Hepatic stellate cell (primary cell): ENCODE measurements at regions not wholly inside any gene's neighbourhood (a gene's known extent, or its start where the extent isn't known, plus 50 kb on each side); places are given as distances from the start of the nearest gene placed in this dataset.
"Not testable (repeated sequence)": the region's sequence is repeated elsewhere in the genome, so short reads cannot be mapped to it uniquely, and the experiment has no call there.

Source experiments
- DNase-seq: peaks from one replicate; pipeline ENCODE4 v3.0.0; 2011; ENCODE audit warnings: low spot score

DNA sequence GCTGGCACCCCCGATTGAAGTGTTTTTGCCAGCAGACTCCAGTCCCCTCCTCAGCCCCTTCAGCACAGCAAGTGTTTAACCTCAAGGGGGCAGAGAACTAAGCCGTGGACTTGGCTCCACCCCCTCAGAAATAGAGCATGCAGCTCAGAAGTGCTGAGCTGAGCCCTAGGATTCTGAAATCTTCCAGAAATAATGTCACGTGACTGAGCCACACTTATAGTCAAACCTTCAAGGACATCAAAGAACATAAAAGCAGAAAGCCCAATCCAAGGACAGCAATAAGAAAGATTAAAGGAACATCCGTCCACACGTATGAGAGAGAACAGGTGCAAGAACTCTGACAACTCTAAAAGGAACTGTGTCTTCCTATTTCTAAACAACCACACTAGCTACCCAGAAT is 317.7 kb upstream of the LRFN5 start:
- DNase-seq, result no peak

DNA sequence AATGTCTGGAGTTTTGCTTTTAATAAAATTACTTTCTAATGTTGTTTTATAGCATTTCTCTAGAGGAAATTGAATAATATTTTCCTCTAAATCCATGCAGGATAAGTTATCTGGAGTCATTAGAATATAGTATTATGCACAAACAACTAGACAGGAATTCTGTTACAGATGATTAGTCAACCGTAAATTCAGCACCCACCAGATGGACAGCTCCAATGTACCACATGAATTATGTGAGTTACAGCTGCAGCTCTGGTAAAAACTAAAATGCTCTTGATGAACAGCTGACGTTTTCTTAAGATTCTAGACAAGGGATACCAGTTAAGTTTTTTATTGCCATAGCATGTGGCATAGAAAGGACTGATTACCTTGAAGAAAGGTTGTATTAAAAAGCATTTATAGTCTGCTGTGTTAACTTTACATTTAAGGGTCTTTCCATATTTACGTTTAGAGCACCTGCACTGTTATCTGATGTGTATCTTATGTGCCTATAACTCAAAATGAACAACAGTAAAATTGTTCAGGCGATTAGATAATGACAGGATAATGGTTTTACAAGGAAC is 321.4 kb upstream of the LRFN5 start:
- DNase-seq, result no peak

DNA sequence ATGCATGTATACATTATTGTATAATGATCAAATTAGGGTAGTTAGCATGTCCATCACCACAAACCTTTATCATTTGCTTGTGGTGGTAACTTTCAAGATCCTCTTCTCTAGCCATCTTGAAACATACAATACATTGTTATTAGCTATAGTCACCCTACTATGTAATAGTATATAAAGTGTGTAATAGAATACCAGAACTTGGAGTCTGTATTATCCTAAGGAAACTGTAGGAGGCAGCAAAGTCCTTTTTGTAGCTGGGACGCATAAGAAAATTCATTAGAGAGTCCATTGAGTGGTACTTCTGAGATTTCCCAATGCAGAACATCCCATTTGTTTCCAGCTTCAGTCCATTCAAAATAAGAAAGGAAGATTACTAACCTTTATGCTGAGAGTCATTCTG is 325.9 kb upstream of the LRFN5 start:
- no peak for DNase-seq

DNA sequence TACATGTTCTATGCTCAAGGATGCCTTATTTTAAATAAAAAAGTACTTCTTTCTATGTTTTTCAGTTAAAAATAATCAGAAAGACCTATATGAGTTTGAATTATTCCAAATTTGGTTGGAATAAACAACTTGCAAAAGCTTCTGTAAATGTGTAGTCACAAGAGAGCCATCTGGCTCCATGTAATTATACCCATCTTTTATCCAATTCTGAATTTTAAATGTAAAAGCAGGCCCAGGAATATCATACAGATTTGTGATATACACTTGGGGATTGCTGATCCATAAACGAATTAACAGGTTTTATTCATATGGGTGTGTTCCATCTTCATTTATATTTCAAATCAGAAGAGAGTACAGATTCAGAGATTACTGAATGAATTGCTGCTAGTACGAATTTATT is 329.2 kb upstream of the LRFN5 start:
- no peak for DNase-seq

DNA sequence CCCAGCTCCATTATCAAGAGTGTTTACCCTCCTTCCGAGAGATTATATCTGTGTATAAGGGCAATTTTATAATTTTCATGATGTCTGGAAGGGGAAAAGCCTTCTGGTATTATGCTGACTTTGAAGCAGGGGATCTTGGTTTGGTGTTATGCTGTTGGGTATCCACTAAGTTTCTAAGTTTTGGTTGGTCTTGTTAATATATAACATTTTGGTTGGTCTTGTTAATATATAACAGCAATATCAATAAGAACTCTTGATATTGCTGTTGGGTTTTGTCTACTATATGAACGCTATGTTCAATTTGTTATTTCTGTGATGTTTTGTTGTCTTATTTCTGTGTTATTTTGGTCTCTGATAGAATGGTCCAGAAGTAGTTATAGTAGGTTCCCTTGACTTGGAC is 349.2 kb upstream of the LRFN5 start:
- no peak for DNase-seq

DNA sequence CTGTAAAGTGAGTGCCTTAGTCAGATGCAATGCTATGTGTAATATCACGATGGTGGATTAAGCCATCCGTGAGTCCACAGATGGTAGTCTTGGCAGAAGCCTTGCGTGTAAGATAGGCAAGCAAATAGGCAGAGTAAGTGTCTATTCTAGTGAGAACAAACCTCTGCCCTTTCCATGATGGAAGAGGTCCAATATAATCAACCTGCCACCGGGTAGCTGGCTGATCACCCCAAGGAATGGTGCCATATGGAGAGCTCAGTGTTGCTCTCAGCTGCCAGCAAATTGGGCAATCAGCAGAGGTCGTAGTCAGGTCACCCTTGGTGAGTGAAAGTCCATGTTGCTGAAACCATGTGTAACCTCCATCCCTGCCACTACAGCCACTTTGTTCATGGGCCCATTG is 371.2 kb upstream of the LRFN5 start:
- DNase-seq, result no peak

DNA sequence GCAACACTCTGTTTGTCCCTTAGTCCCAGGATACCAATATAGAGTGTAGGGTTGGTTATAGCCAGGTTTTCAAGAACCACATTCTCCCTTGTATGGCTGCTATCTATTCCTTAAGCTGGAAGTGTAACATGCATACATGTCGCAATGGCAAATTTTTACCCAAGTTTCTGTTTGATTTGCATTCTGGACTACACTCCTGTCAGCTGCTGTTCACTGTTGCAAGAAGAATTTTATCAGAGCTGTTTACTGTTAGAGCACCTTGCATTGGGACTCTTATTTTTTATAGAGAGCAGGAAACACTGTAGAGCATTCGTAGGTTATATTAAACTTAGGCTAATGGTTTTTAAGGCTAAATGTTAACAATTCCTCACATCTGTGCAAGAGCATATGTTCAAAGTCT is 376.0 kb upstream of the LRFN5 start:
- no peak for DNase-seq

DNA sequence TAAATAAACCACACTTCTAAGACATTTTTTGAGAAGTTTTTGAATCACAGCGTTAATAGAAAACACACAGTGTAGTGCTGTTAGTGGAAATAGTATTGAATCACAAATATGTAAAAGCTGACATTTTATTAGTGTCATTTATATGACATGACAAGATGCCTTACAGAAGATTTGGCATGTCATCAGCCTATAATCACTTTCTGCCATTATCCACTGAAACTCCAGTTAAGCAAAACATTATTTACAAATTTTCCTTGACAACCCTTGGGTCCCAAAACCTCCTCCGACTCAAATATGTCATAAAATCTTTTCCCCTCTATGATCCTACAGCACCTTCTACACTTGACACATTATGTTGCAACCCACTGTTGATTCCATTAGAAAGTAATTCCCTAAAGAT is 376.9 kb upstream of the LRFN5 start:
- DNase-seq, result no peak

DNA sequence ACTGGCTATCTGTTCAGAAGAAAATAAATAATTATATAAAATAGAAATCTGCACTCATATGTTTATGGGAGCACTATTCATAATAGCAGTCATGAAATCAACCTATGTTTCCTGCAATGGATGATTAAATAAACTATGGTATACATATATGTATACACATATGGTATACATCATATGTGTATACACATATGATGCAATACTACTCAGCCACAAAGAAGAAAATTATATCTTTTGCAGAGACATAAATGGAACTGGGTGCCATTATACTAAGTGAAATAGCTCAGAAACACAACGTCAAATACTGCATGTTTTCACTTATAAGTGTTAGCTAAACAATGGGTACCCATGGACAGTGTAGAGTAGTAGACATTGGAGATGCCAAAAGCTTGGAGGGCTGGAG is 381.2 kb upstream of the LRFN5 start:
- DNase-seq, result no peak

DNA sequence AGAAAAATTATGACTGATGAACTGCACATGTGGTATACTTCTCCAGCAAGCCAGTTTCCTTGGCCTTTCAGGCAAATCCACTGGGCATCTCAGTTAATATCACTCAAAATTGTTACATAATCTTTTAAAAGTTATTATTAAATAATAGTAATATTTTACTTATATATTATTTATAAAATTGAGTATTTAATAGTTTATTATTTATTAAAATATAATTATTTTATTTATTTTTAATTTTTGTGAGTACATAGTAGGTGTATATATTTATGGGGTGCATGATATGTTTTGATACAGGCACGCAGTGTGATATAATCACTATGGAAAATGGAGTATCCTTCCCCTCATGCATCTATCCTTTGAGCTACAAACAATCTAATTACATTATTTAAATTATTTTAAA is 384.1 kb upstream of the LRFN5 start:
- no peak for DNase-seq

DNA sequence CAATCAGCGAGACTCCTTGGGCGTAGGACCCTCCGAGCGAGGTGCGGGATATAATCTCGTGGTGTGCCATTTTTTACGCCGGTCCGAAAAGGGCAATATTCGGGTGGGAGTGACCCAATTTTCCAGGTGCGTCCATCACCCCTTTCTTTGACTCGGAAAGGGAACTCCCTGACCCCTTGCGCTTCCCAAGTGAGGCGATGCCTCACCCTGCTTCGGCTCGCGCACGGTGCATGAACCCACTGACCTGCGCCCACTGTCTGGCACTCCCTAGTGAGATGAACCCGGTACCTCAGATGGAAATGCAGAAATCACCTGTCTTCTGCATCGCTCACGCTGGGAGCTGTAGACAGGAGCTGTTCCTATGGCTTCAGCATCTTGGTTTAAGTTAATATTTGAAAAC is 391.7 kb upstream of the LRFN5 start:
- not testable (repeated sequence) for DNase-seq

DNA sequence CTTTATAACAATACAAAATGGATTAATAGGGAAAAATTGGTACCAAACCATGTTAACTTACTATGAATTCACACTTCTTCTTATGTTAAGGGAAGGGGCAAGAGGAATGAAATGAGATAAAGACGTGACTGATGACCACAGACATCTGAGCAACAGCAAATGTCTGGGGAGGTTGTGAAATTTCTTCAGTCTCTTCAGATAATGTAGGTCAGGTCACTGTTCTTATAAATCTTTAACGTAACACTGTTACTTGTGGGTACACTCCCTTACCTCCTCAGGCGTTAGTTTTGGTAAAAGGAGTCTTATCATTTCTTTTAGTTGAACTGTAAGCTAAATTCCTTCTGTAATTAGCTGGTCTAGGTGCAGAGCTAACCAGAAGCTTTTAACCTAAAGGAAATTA is 405.0 kb upstream of the LRFN5 start:
- no peak for DNase-seq

DNA sequence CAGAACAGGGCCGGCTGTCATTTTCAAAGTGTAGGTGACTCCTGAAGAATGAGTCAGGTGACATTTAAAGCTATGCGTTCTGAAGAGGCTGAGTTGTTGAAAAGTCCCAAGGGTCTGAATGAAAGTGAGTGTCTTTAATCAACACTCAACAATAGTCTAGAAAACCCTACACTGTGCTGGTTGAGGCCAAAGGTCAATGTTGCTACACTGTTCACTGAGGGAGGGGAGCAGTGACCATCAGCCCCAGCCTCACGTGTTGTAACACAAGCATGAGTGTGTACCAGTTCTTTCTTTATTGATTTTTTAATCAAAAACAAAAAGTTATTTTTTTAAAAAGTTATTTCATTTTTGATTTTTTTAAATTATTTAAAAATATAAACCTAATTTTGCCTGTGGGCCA is 418.8 kb upstream of the LRFN5 start:
- DNase-seq, result no peak

DNA sequence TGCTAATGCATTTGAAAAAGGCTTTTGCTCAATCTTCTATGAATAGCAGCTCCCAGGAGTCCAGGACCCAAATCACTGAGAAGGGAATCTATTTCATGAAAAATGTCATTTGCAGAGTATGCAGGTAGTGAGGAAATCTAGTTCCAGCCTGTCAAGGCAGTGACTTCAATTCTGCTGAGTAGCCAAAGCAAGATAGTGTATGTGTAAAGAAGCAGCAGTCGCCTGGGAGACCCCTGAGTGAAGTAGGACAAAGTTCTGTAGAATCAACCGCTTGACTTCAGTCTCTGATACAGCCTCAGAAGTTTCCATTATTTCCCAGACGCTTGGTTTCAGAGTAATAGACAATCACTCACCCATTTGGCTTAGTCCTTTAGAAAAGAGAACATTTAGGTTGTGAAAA is 435.6 kb upstream of the LRFN5 start:
- DNase-seq, result no peak

DNA sequence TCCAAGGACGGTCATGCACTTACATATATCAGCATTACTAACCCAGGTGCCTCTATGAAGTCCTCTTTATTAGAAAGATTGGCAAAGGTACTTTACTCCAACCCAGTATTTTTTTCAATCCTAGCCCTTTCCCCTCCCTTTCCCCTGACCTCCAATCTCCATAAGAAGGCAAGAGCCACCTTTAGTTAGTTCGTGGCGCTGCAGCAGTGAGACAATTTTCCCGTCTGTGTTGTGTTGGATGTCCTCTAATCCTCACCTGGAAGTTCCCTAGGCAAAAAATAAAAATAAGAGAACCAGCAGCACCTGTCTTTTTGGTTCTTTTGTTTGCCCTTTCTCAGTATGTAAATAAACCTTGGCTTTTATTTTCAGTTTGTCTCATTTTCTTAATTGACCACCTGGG is 439.6 kb upstream of the LRFN5 start:
- DNase-seq, result no peak

DNA sequence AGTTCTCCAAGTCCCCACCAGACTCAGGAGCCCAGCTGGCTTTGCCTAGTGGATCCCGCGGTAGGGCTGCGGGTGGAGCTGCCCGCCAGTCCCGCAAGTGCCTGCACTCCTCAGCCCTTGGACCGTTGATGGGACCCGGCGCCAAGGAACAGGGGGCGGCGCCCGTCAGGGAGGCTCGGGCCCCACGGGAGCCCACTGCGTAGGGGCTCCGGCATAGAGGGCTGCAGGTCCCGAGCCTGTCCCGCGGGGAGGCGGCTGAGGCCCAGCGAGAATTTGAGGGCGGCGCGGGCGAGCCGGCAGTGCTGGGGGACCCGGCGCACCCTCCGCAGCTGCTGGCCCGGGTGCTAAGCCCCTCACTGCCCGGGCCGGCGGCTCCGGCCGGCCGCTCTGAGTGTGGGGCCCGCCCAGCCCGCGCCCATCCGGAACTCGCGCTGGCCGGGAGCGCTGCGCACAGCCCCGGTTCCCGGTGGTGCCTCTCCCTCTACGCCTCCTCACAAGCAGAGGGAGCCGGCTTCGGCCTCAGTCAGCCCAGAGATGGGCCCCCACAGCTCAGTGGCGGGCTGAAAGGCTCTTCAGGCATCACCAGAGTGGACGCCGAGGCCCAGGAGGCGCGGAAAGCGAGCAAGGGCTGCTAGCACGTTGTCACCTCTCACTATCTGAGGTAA is 452.4 kb upstream of the LRFN5 start:
- no peak for DNase-seq

DNA sequence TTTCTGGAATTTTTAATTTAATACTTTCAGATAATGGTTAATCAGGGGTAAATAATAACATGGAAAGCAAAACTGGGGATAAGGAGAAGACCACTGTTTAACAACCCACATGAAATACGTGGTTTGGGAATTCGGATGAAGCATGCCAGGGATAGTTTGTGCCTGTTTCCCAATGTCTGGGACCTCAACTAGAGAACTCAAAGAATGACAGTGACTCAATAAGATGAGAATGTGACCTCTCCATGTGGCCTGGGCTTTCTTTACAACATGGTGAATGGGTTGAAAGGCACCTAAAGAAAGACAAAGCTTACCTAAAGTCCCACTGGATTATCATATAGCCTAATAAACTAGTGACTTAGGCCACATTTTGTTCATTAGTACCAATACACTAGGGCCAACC is 460.3 kb upstream of the LRFN5 start:
- DNase-seq, result no peak

DNA sequence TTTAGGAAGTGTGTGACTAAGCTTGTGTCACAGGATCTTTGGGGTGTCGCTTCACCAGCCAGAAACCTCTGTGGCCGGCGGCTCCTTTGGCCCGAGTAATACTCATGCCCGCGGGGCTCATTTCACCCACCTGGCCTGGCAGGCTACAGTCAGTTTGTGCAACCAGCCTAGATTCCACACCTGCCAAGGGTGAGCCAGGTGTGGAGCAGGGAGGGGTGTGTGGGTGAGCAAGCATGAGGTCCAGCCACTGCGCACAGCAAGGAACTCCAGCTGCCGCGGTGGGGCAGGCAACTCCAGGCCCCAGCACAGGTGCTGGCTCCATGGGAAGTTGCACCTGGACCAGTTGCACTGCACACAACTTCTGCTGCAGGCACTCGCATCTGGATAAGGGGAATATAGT is 462.3 kb upstream of the LRFN5 start:
- DNase-seq, result no peak

DNA sequence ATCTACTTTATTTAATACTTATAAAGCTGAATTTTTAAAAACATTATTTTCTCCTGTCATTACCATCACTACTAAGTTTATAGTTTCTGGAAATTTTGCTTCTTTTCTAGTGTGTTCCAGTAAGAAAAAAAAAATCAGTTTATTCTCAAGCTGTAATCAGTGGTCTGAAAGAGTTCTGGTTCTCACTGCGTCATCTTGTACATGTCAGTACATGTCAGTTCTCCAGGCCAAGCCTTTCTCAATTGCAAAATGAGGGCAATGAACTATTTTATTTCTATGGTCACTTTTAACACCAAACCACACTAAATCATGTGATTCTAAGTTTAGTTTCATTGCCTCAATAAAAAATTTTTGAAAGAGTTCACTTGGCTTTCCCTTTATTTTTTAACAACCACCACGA is 468.9 kb upstream of the LRFN5 start:
- no peak for DNase-seq

DNA sequence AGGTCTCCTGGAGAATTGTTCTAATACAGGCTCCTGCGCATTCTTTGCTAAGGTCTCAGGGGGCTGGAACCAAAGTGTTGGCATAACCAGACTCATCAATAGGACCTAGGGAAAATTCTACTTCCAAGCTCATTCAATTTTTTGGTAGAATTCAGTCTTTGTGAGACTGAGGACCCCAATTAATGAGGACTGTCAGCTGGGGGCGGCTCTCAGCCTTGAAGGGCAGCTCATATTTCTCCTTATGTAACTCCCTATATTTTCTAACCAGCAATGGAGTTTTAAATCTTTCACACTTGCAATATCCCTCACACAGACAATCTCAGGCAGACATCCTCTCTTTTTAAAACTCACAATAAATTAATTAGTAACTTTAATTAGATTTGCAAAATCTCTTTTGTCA is 476.4 kb upstream of the LRFN5 start:
- DNase-seq, result no peak

DNA sequence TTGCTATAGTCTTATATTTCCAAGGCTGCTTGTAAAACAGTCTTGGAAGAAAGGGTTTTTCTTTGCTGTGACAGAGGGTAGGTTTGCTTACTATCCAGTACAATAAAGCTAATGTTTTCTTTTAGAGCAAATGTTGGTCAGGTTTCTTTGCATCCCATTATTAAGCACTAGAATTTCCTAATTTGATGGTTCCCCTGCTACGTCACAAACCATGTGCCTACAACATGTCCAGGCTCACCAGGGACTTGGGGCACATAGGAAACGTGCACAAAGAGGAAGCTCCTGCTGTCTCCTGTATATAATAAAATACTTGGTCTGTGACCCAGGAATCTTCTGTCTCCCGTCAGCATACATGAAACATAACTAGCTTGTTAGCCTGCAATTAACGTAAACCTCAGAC is 486.3 kb upstream of the LRFN5 start:
- DNase-seq, result no peak

DNA sequence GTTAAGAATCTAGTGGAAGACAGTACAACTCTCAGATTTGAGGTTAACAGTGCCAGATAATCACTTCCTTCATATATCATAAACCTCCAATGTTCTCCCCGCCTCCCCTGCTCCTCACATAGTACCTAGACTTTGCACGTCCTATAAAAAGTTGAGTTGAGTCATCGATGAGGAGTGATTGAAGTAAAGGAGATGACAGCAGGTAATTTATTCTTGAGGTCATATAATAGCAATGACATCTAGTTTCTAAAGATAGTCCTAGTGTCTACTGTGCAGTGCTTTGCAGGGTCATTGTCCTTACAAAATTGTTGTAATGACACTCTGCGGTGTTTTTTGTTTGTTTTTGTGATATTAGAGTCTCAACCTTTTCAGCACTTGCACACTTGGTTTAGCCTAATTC is 510.5 kb upstream of the LRFN5 start:
- no peak for DNase-seq

DNA sequence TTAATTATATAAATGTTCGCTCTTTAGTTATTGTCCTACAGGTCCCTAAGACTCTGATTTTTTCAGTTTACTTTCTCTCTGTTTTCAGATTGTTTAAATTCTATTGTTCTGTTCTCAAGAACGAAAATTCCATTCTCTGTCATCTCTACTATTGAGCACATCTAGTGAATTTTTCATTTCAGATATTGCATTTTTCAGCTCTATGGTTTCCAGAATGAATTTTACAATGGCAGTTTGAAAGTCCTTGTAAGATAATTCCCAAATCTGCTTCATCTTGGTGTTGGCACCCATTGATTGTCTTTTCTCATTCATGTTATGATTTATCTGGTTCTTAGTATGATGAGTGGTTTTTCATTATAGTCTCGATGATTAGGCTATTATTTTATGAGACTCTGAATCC is 519.6 kb upstream of the LRFN5 start:
- no peak for DNase-seq

DNA sequence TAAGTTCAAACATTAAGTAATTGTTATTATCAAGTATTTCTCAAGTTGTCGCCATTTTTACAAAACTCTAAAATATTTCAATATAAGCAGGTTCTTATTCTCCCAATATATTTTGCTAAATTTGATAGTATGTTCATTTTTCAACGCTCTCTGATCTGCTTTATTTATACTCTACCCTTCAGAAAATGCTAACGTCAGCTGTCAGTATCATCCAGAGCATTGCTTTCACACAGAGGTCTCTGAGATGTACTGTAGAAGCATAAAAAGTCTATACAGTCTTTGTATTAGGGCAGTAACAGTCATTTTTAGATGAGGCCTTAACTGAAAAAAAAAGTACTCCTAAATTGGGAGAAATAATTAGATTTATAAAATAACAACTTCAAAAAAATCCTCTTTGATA is 533.1 kb upstream of the LRFN5 start:
- no peak for DNase-seq

DNA sequence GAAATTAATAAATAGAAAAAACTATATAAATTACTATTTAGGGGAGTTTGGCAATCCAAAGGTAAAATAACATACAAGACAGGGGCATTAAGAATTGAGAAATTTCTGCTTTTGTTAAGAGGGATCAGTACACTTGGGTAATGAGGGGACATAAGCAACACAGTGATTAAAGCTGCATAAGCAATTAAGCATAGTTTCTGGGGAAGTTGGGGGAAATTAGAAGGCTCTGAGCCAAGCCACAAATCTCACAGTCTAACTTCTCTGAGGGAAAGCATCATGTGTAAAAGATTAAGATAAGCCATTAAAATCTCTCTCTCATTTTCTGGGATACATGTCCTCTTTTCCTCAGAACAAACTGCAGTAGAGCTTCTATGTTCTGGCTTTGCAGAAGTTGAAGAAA is 533.9 kb upstream of the LRFN5 start:
- DNase-seq, result no peak
